GM12878 (cell line): ENCODE measurements at regions not wholly inside any gene's neighbourhood (a gene's known extent, or its start where the extent isn't known, plus 50 kb on each side); places are given as distances from the start of the nearest gene placed in this dataset.

Source experiments
- ATF2 ChIP-seq: IDR thresholded peaks from 2 replicates; pipeline ENCODE4 v1.6.1; 2012; ENCODE audit warnings: low read length, inconsistent platforms
- BACH1 ChIP-seq: fragments of 450-650 bp; IDR thresholded peaks from 2 replicates; pipeline ENCODE4 v1.6.1; 2017; ENCODE audit warnings: mild to moderate bottlenecking, borderline replicate concordance
- CBX5 ChIP-seq: sonication (generic); IDR thresholded peaks from 2 replicates; pipeline ENCODE4 v1.6.1; 2016; ENCODE audit warnings: low read depth, moderate library complexity, mild to moderate bottlenecking, inconsistent platforms
- CREB1 ChIP-seq: IDR thresholded peaks from 2 replicates; pipeline ENCODE4 v1.6.1; 2012; ENCODE audit warnings: low read depth, mild to moderate bottlenecking, inconsistent platforms
- CREM ChIP-seq: IDR thresholded peaks from 2 replicates; pipeline ENCODE4 v1.6.1; 2014; ENCODE audit warnings: antibody characterized with exemption, low read depth
- EP300 ChIP-seq, 2 experiments: fragments of 150-350 bp in 1 of 2; IDR thresholded peaks; 2 replicates each; pipeline ENCODE4 v1.6.1; 2011 to 2012; ENCODE audit warnings: low read depth in 2 of 2, low read length in 2 of 2, borderline replicate concordance in 1 of 2, improper control_type of control experiment in 1 of 2, inconsistent platforms in 1 of 2; ENCODE audit not compliant: control insufficient read depth in 1 of 2
- JUNB ChIP-seq: IDR thresholded peaks from 2 replicates; pipeline ENCODE4 v1.6.1; 2016; ENCODE audit warnings: antibody characterized with exemption, mild to moderate bottlenecking
- MTA2 ChIP-seq: fragments of 450-650 bp; IDR thresholded peaks from 2 replicates; pipeline ENCODE4 v1.6.1; 2016; ENCODE audit warnings: low read depth, mild to moderate bottlenecking, moderate library complexity
- NR2F1 ChIP-seq: fragments of 450-650 bp; conservative IDR thresholded peaks from 2 replicates; pipeline ENCODE4 v1.6.1; 2017; ENCODE audit warnings: mild to moderate bottlenecking
- POU2F2 ChIP-seq: IDR thresholded peaks from 3 replicates; pipeline ENCODE4 v1.6.1; 2011; ENCODE audit warnings: low read depth, mild to moderate bottlenecking, low read length, borderline replicate concordance
- SREBF1 ChIP-seq: IDR thresholded peaks from 2 replicates; pipeline ENCODE4 v1.6.1; 2012; ENCODE audit warnings: mild to moderate bottlenecking, low read length
- TF ChIP-seq, protein P1 (sequence below): fragments of 450-650 bp; IDR thresholded peaks from 2 replicates; pipeline ENCODE4 v1.6.1; 2016; ENCODE audit warnings: mild to moderate bottlenecking
- TF ChIP-seq, protein P2 (sequence below): fragments of 450-650 bp; IDR thresholded peaks from 2 replicates; pipeline ENCODE4 v1.6.1; 2017; ENCODE audit warnings: mild to moderate bottlenecking
- TF ChIP-seq, protein P3 (sequence below): fragments of 450-650 bp; IDR thresholded peaks from 2 replicates; pipeline ENCODE4 v1.6.1; 2017; ENCODE audit warnings: mild to moderate bottlenecking, moderate library complexity

GRCh38 chr3:137330246-137330645 is 372.5 kb downstream of the IL20RB start (continued):
- TF ChIP-seq EP300 (IDR thresholded peaks at IDR 0.05; ENCODE audit: borderline replicate concordance in 1 of 2, control insufficient read depth in 1 of 2, low read depth in 2 of 2, low read length in 2 of 2) (peak; percentile 84 to 92), CBX5 (no peak), BACH1 (peak; percentile 84; the same call in 1 of the 2 replicates), NR2F1 (0 out of 2 replicates have a peak, but pooled peaks have one; percentile 33), CREB1 (0 out of 2 replicates have a peak, but pooled peaks have one; percentile 11), CREM (peak; percentile 75), POU2F2 (peak; percentile 73; the same call in 2 of the 3 replicates), MTA2 (peak; percentile 93), JUNB (peak; percentile 89), SREBF1 (no peak), ATF2 (peak; percentile 81)
- TF ChIP-seq, protein P1, sequence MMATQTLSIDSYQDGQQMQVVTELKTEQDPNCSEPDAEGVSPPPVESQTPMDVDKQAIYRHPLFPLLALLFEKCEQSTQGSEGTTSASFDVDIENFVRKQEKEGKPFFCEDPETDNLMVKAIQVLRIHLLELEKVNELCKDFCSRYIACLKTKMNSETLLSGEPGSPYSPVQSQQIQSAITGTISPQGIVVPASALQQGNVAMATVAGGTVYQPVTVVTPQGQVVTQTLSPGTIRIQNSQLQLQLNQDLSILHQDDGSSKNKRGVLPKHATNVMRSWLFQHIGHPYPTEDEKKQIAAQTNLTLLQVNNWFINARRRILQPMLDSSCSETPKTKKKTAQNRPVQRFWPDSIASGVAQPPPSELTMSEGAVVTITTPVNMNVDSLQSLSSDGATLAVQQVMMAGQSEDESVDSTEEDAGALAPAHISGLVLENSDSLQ, result no peak
- TF ChIP-seq, protein P2, sequence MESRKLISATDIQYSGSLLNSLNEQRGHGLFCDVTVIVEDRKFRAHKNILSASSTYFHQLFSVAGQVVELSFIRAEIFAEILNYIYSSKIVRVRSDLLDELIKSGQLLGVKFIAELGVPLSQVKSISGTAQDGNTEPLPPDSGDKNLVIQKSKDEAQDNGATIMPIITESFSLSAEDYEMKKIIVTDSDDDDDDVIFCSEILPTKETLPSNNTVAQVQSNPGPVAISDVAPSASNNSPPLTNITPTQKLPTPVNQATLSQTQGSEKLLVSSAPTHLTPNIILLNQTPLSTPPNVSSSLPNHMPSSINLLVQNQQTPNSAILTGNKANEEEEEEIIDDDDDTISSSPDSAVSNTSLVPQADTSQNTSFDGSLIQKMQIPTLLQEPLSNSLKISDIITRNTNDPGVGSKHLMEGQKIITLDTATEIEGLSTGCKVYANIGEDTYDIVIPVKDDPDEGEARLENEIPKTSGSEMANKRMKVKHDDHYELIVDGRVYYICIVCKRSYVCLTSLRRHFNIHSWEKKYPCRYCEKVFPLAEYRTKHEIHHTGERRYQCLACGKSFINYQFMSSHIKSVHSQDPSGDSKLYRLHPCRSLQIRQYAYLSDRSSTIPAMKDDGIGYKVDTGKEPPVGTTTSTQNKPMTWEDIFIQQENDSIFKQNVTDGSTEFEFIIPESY, result no peak
- TF ChIP-seq, protein P3, sequence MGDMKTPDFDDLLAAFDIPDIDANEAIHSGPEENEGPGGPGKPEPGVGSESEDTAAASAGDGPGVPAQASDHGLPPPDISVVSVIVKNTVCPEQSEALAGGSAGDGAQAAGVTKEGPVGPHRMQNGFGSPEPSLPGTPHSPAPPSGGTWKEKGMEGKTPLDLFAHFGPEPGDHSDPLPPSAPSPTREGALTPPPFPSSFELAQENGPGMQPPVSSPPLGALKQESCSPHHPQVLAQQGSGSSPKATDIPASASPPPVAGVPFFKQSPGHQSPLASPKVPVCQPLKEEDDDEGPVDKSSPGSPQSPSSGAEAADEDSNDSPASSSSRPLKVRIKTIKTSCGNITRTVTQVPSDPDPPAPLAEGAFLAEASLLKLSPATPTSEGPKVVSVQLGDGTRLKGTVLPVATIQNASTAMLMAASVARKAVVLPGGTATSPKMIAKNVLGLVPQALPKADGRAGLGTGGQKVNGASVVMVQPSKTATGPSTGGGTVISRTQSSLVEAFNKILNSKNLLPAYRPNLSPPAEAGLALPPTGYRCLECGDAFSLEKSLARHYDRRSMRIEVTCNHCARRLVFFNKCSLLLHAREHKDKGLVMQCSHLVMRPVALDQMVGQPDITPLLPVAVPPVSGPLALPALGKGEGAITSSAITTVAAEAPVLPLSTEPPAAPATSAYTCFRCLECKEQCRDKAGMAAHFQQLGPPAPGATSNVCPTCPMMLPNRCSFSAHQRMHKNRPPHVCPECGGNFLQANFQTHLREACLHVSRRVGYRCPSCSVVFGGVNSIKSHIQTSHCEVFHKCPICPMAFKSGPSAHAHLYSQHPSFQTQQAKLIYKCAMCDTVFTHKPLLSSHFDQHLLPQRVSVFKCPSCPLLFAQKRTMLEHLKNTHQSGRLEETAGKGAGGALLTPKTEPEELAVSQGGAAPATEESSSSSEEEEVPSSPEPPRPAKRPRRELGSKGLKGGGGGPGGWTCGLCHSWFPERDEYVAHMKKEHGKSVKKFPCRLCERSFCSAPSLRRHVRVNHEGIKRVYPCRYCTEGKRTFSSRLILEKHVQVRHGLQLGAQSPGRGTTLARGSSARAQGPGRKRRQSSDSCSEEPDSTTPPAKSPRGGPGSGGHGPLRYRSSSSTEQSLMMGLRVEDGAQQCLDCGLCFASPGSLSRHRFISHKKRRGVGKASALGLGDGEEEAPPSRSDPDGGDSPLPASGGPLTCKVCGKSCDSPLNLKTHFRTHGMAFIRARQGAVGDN, result peak; percentile 71
